ENCODE measurements at regions not wholly inside any gene's neighbourhood (a gene's known extent, or its start where the extent isn't known, plus 50 kb on each side); places are given as distances from the start of the nearest gene placed in this dataset.

DNA sequence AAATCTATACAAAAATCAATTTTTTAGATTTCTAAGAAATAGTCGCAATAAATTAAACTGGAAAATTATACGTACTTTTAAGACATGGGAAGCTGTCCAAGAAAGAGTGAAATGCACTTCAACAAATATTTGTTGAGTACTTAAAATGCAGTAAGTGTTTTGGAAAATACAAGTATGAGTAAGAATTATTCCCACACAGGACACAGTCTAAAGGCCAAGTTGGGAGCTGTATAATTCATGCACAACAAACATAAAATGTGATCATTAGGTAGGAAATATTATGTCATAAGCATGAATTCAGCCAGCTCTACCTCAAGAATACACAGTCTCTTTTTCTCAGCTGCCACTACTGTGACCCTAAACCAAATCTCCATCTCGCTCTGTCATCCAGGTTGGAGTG lies 267.6 kb downstream of the CNTN3 start:
- DNase-seq: no peak

DNA sequence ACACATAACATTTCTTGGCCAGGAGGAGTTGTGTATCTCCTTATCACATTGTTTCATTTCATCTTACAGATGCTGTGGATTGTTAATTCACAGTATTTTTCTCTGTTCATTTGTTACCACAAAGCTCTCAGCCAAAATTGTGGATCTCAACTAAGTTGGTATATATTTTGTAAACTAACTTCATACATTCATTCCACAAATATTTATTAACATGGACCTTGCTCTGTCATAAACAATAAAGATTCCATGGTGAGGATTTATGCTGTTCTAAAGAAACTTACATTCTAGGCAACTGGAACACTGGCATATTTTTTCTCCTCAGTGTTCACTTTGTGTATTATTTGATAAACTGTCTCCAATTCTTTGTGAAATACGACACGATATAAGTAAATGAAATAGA lies 268.8 kb downstream of the CNTN3 start:
- no peak for DNase-seq

DNA sequence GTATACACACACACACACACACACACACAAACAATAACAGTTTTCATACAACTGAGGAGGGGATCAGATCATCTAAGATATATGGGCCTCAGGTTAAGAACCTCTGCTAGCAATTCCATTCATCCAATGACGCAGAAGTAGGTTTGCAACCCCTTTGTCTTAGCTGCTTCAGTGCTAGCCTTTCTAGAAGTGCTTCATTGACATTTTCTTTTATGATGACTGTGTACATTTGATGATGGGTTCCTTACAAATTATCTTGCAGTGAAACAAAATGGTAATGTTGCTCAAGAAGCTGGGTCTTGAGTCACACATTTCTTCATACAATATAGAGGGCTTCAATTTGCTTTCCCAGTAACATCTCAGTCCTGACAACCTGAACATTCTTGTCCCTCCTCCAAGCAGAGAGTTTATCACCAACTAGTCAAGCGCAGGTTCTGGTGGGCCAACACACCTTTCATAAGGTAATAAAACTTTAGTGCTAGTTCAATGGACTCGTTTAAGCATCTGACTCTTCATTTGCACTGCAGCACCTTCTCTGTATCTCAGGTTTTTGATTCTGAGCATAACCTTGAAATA lies 269.5 kb downstream of the CNTN3 start:
- no peak for DNase-seq

DNA sequence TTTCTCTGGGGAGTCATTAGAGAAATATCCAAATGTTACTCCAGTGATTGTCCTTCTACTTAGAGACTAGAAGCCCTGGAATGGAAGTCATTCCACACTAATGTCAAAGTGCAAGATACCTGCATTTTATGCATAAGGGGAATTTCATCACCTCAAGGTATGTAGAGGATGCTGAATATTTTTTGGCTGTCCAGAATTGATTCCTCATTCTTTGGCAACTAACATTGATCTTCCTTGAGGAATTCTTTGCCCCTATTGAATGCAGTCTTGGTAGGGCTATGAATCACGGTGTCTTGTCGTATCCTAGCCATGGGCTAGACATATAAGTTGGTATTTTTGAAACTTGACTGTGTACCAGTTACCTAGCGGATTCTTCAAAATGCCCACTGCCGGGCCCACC lies 271.1 kb downstream of the CNTN3 start:
- DNase-seq: no peak

DNA sequence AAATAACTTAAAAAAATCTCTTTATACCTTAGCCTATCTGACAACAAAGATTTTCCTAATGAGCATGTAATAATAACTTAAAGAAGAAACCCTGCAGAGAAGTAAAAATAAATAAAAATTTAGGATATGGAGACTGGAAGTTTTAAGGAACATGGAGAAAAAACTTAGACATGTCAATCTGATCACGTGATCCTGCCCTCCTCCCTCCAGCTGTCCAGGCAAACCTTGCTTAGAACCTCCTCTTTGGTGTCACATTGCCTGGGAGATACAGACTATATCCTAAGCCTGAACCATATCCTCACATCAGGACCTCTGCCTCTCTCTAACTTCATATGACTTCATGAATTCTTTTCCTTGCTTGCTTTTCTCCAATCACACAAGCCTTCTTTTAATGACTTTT lies 275.5 kb downstream of the CNTN3 start:
- no peak for DNase-seq

DNA sequence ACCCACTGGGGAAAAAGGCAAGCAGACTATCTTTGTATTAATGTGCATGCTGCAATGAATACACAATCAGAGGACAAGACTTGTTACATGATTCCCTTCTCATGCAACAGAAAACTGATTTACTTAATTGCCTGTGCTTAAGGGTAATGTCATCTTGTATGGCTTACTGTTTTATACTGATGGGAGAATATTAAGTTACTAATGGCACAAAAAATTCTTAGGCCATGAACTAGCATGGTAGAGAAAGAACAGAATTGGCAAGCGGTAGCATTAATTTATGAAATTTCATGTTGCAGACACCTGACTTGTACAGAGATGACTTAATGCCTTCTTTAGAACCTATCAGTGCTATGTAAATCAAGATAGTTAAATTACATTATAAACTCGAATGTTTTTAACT lies 282.3 kb downstream of the CNTN3 start:
- no peak for DNase-seq

DNA sequence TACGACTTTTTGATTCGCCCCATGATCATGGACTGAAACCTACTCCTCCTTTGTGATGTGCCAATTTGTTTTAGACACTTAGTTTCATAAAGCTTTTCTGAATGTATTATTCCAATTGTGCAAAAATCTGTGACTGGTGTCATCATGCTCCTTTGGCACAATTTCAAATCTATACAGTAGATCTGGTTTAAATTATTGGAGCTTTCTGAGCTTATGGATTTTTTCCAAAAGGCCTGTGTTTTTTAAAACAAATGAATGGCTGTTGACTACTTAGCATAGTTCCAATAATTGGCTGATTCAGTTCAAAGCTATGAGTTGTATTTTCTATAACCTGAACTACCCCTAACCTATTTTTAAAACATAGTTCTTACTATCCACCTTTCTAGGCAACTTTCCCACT lies 282.7 kb downstream of the CNTN3 start:
- DNase-seq: no peak

DNA sequence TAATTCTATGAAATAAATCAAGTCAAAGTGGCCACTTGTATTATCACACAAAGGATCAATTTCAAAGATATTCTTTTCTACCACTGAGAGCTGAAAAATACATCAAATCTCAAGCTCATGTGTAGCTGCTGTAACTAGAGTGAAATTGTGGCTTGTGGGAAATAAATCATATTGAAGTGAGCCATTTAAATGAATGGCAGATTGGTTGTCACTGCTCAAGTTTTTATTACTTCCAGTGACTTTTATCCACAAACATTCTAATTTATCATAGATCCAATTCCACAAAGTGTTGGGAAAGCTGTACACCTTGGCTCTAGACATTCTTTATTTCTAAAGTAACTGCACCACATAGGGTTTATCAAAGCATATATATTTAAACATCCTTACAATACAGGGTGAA lies 285.4 kb downstream of the CNTN3 start:
- DNase-seq: no peak

DNA sequence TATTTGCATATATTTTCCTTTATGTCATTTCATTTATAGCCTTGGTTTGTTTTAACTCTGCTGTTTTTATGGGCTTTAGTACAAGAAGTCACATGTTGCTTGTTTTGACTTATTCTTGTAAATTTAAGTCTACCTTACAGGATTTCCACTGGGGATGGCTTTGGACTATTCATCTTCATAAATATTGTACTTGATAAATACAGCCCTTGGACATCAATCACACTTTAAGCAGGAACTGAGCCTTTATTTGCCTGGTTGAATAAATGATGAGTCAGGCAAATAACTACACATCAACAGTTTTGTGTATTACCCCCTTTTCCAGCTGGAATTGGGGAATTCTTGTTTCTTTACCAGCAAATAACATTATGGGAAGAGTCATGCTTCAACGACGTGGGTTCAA lies 286.0 kb downstream of the CNTN3 start:
- DNase-seq: no peak

DNA sequence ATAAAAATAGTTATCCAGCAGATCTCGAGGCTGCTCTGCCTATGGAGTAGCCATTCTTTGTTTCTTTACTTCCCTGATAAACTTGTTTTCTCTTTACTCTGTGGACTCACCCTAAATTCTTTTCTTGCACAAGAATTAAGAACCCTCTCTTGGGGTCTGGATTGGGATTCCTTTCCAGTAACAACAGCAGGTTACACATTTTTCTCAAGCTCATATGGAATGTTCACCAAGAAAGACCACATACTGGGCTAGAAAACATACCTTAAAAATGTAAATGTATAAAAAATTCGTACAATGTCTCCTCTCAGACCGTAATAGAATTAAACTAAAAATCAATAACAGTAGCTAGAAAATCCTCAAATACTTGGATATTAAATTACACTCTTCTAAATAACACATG lies 299.2 kb downstream of the CNTN3 start:
- DNase-seq: no peak

DNA sequence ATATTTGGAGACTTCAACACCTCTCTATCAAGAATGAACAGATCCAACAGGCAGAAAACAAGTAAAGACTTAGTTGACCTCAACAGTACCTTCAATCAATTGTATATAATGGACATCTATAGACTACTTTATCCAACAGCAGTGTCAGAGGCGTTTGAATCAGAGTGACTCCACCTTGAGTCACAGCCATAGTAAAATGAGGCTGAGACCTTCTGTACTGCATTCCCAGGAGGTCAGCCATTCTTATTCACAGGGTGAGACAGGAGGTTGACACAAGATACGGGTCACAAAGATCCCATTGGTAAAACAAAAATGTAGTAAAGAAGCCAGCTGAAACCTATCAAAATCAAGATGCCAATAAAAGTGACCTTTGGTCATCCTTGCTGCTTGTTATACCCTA lies 299.8 kb downstream of the CNTN3 start:
- no peak for DNase-seq

DNA sequence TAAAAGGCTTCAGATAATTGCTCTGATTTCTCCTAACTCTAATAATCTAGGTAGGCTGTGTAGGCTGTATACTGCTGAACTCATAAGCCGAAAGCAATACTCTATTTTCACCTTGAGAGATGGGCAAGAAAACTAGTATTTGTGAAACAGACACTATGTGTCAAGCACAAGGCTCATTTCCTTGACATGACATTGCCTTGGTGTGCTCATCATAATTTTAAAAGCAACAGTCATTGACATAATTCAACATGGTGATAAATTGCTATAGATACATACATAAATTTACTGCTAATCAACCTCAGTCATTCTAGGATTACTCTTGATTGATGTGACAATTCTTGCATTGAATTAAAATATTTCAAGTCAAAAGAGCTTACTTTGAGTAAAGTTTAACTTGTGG lies 304.7 kb downstream of the CNTN3 start:
- no peak for DNase-seq

DNA sequence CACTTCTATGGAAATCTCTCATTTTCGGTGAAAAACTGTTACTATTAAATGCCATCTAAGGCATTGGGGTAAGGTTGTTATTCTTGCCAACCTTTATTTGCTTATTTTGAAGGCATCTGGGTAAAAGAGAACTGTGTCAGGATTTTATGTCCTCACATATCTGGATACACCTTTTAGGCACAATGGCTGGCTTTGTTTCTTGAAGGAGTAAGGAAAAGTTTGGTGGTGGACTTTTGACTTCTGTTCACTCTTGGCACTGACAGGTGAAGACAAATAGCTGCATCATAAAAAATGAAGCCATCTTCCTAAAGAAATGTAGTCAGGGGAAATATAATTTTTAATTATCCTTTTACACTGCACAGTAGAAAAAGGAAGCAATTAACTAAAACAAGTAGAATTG lies 310.0 kb downstream of the CNTN3 start:
- DNase-seq: no peak

DNA sequence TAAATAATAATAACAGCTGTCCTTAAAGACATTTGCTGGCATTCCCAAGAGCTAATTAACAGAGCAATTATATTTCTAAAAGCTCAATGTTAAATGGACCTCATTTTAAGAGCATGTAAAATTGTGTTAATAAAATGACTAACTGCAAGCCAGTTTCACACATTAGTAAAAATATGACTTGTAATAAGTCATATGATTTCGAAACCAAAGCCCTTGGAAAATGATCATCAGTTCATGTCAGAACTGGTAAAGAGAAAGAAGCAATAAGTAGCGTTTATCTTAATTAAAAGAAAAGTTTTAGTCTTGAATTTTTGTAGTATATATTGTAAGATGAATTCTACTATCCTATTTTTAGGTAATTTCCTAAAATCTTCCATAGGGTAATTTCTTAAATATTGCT lies 310.7 kb downstream of the CNTN3 start:
- no peak for DNase-seq

DNA sequence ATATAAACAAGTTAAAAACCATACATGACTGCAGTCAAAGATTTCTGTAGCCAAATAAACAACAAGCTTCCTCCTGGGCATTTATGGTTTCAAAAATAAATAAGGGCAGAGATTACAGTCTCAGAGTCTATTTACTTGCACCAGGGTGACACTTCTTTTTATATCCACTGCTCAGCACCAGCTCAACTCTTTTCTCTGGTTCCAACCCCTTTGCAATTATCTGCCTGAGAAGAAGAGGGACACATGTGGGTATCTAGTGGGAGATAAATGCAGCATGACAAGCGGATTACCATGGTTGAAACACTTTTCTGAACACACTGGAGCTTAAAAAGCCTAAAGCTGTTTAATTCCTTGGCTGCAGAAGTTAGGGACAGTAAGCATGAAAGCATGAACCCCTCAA lies 311.5 kb downstream of the CNTN3 start:
- no peak for DNase-seq

DNA sequence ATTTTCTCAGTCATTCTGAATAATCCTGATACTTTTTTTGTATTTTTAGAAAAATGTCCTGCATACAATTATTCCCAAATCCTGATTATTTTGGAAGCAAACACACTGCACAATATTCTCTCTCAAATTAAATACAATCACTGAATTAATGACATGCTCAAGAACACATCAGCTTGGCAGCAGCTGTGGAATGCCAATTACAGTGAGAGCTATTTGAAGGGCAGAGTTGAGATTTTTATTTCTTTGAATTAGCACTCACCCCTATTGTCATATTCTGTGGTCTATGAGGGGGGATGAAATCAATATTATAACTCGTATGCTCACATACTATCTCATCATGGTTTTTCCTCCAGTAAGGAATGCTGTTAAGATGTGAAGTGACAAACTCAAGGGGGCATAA lies 312.2 kb downstream of the CNTN3 start:
- DNase-seq: no peak

DNA sequence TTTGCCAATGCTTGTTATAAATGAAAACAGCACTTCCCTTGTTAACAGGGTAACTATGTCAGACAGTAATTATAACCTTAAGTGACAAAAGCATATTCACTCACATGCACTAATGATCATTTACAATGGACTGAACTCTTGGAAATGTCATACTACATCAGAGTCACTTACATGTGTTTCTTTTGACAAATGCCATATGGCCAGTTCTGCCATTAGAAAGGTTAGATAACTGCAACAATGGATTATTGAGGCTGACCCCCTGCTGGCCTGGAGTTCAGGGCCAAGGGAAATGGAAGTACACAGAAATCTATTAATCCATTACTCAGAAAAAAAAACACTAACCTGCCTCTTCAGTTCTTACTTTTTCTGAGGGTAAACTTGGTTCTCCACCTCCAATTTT lies 313.4 kb downstream of the CNTN3 start:
- no peak for DNase-seq

DNA sequence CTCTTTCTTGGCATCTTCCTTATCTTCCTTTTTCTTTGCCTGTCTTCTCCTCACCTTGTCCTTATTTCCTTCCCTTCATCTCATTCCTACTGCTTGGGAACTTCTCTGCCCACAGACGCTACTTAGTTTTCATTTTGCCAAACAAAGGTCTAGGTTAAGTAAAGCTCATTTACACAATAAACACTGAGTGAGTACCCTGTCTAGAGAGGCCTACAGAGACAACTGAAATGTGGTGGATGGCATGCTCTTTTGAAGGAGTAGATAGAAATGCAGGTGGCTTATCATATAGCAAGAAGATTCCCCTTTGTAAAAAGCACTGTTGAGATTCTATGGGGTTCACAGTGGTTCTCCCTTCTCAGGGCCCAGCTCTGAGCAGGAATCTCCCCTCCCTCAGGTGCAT lies 319.0 kb downstream of the CNTN3 start:
- DNase-seq: no peak

DNA sequence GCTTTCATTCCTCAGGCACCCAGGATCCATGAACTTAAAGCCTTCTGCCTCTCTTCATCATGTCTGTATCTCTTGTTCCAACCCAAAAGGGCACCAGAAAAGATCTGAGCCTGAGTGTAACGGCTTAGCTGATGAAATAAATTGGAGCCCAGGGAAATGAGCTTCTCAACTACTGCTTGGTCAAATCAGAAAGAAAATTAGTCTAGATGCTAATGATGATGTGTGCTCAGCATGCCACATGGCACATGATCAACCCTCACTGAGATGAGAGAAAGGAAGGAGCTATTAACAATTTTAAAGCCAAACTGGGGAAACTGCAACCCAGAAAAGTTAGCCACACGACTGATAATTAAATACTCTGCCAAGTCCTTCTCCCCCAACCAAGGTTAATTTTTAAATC lies 325.7 kb downstream of the CNTN3 start:
- DNase-seq: no peak

DNA sequence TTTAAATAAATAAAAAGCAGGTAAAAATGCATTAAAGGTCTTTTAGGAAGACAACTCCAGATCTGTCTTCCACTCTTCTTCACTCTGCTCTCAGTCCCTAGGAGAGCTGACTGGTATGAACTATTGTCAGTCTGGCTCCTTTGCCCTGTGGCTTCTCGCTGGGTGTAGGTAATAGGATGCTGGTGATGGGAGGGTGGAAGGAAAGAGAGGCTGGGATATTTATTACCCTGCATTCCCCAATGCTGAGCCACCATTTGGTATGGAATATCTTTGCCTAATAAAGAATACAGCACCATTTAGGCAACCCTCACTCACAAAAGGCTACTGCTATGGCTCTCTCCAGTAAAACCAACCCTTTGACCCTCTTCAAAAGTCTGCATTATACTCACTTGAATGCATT lies 326.9 kb downstream of the CNTN3 start:
- DNase-seq: no peak

DNA sequence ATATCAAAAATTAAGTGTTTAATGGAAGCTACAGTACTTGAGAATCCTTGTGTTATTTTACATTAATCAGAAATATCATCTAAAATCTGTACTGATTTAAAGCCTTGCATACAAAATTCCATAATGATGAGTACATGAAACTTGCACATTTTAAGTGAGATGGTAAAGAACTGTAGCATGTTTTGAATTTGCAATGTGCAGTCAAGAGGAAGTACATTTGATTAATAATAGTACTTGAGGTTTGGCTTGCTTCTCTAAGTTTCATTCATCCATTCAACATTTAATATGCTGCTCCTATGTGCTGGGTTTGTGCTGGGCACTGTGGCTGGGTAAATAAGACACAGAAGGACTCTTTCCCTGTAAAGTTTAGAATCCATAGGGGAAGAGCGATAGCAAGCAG lies 332.3 kb downstream of the CNTN3 start:
- DNase-seq: no peak

DNA sequence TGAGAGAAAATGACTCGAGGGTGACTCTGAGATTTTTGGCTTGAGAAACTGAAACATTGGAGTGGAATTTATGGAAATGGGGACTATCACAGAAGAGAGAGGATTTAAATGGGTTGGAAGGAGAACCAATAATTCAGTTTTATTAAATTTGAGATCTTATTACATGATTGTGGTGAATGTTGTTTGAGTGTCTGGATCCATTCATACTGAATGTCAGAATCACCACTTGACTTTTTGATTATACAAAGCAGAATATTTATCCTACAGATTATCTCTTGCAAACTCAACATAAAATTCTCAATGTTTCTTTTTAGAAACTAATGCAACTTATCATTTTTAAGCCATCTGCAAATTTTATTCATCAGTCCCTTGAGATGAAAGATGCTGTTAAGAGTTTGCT lies 332.8 kb downstream of the CNTN3 start:
- DNase-seq: no peak

DNA sequence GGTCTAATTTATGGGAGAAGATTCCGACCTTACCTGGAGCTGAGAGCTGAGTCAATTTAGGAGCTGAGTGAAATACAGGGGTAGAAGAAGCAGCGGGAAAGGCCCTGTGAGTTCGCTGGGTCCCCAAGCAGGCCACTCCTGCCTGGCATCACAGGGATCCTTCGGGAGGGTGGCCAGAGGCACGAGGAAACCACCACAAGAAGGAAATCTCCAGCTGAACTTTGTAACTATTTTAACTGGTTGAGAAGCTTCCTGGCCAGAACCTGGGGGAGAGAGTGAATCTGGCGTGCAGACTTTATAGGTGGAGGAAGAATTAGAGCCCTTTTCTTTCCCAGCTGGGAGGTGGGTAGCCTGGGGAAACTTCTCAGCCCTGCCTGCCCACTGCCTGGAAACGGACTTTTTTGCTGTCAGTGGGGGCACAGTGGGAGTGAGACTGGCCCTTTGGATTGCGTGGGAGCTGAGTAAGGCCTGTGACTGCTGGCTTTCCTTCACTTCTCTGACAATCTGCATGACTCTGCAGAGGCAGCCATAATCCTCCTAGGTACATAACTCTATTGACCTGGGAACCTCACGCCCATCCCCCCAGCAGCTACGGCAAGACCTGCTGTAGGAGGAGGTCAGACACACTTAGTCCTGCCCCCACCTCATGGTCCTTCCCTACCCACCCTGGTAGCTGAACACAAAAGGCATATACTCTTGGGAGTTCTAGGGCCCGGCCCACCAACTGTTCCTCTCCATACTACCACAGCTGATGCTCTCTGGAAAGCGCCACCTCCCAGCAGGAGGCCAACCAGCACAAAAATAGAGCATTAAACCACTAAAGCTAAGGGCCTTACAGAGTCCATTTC lies 340.7 kb downstream of the CNTN3 start:
- no peak for DNase-seq

DNA sequence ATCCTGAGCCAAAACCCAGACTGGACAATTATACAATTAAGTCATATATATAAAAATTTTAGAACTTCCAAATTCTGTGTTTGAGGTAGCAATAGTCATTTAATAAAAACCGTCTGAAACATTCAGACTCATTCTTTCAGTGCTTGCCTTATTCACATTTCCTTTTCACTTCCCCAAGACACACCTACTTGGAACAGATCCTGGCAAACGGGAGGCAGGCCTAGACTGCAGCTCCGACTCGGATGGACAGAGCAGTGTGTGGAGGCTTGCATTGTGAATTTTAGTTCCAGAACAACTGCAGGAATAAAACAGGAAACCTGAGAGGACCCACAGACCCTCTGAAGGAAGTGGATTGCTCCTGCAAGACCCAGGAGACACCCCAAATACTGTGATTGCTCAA lies 341.4 kb downstream of the CNTN3 start:
- DNase-seq: no peak

DNA sequence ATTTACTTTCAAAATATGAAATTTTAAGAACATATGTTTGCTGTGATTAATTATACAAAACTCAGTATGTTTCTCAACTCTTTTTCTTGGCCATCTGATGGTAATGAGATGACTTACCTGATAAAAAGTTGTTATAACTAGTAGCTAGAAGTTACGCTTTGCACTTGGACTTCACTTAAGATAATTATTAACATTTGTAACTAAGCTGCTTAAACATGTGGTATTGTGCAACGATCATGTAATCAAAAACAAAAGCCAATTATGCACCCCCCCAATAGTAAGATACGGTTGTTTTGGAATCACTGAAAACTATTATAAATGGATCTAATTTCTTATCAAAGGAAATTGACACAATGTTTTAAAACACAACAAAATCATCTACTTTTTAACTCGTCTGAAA lies 342.9 kb downstream of the CNTN3 start:
- no peak for DNase-seq
